GM12878 (cell line): ENCODE measurements at regions not wholly inside any gene's neighbourhood (a gene's known extent, or its start where the extent isn't known, plus 50 kb on each side); places are given as distances from the start of the nearest gene placed in this dataset.

Experiments used
- ATAC-seq: fragments of 200-7000 bp; cut with Tn5 transposase; 3 replicates; pipeline ENCODE4 v1.9.1; 2020; ENCODE audit warnings: mild to moderate bottlenecking, moderate library complexity
- BruUV-seq: library from RNA; stranded (reverse); fragments of 400-500 nt; replicated peaks from 2 replicates; lab custom pipeline; 2021; lab: Mats Ljungman, UMichigan
- CTCF ChIA-PET: fragments of 300-600 bp; sonication (Branson Sonifier 250); formaldehyde crosslinking; extraction: SDS; loops from one replicate; lab custom pipeline; 2021; ENCODE audit warnings: inconsistent platforms; lab: Yijun Ruan, JAX
- POLR2A ChIA-PET: fragments of 350-600 bp; formaldehyde crosslinking; extraction: SDS; loops from one replicate; lab custom pipeline; 2021; ENCODE audit warnings: inconsistent platforms; lab: Charles Lee
- RAD21 ChIA-PET: fragments of 300-600 bp; sonication (Branson Sonifier 250); formaldehyde crosslinking; loops from one replicate; lab custom pipeline; 2023; ENCODE audit warnings: antibody characterized with exemption; ENCODE audit not compliant: unreplicated experiment; lab: Charles Lee
- SMC1A ChIA-PET: fragments of 300-600 bp; sonication (Branson Sonifier 250); formaldehyde crosslinking; loops from one replicate; lab custom pipeline; 2023; ENCODE audit not compliant: unreplicated experiment, uncharacterized antibody; lab: Charles Lee
- DNase-seq: peaks from one replicate; pipeline ENCODE4 v3.0.0-alpha.2; 2011; ENCODE audit warnings: low read depth, low spot score
- FAIRE-seq: peaks from 3 replicates; lab custom pipeline; 2011; peaks lifted over from hg19 to GRCh38; lab: Jason Lieb, UNC
- H2AFZ ChIP-seq: 2 replicates; pipeline ENCODE4 v1.6.0; 2011; ENCODE audit warnings: low read depth, low read length, control low read depth; ENCODE audit not compliant: control insufficient read depth
- H3K27ac ChIP-seq: 2 replicates; pipeline ENCODE4 v1.5.1; 2011; ENCODE audit warnings: control low read depth; ENCODE audit not compliant: control insufficient read depth, insufficient read depth
- H3K27me3 ChIP-seq, 2 experiments: replicated peaks in 1 of 2; 2 replicates each; pipeline versions ENCODE4 v1.6.0 to v1.6.1; 2011; ENCODE audit warnings: low read length in 1 of 2; ENCODE audit not compliant: control insufficient read depth in 2 of 2, insufficient read depth in 2 of 2
- H3K36me3 ChIP-seq, 2 experiments: 2 replicates each; pipeline ENCODE4 v1.5.1; 2011; ENCODE audit warnings: low read length in 1 of 2; ENCODE audit not compliant: control insufficient read depth in 2 of 2, insufficient read depth in 2 of 2
- H3K4me1 ChIP-seq: 2 replicates; pipeline ENCODE4 v1.6.1; 2011; ENCODE audit warnings: mild to moderate bottlenecking, low read length, moderate library complexity, mixed read lengths; ENCODE audit not compliant: control insufficient read depth, insufficient read depth
- H3K4me2 ChIP-seq: 2 replicates; pipeline ENCODE4 v1.6.0; 2011; ENCODE audit warnings: control low read depth; ENCODE audit not compliant: control insufficient read depth, insufficient read depth
- H3K4me3 ChIP-seq: fragments of 200-600 bp; sonication (generic); 2 replicates; pipeline ENCODE4 v1.5.1; 2016
- H3K79me2 ChIP-seq: 2 replicates; pipeline ENCODE4 v1.6.0; 2011; ENCODE audit warnings: low read length; ENCODE audit not compliant: control insufficient read depth, insufficient read depth
- H3K9ac ChIP-seq: 2 replicates; pipeline ENCODE4 v1.8.0; 2011; ENCODE audit warnings: low read length, control low read depth, mixed read lengths; ENCODE audit not compliant: control insufficient read depth, insufficient read depth
- H3K9me3 ChIP-seq: replicated peaks from 3 replicates; pipeline ENCODE4 v1.5.1; 2011; ENCODE audit warnings: mild to moderate bottlenecking, low read length; ENCODE audit not compliant: control insufficient read depth, insufficient read depth
- H4K20me1 ChIP-seq: 2 replicates; pipeline ENCODE4 v1.6.0; 2011; ENCODE audit not compliant: control insufficient read depth, insufficient read depth
- EP300 ChIP-seq, 2 experiments: fragments of 150-350 bp in 1 of 2; IDR thresholded peaks; 2 replicates each; pipeline ENCODE4 v1.6.1; 2011 to 2012; ENCODE audit warnings: low read depth in 2 of 2, low read length in 2 of 2, borderline replicate concordance in 1 of 2, improper control_type of control experiment in 1 of 2, inconsistent platforms in 1 of 2; ENCODE audit not compliant: control insufficient read depth in 1 of 2
- FOS ChIP-seq: IDR thresholded peaks from 3 replicates; pipeline ENCODE4 v1.6.1; 2011; ENCODE audit warnings: borderline replicate concordance; ENCODE audit not compliant: insufficient read length; ENCODE audit errors: extremely low read depth
- HCFC1 ChIP-seq: fragments of 150-350 bp; IDR thresholded peaks from 2 replicates; pipeline ENCODE4 v1.6.1; 2014; ENCODE audit warnings: low read length
- NR2F1 ChIP-seq: fragments of 450-650 bp; conservative IDR thresholded peaks from 2 replicates; pipeline ENCODE4 v1.6.1; 2017; ENCODE audit warnings: mild to moderate bottlenecking
- SMARCA5 ChIP-seq: fragments of 450-650 bp; IDR thresholded peaks from 2 replicates; pipeline ENCODE4 v1.6.1; 2017; ENCODE audit warnings: mild to moderate bottlenecking
- TCF12 ChIP-seq: IDR thresholded peaks from 2 replicates; pipeline ENCODE4 v1.6.1; 2011; ENCODE audit warnings: low read depth, mild to moderate bottlenecking, low read length
- ZNF274 ChIP-seq: IDR thresholded peaks from one replicate; pipeline ENCODE4 v1.8.0; 2011; ENCODE audit not compliant: insufficient read length, insufficient read depth
- WGBS: methylation state at CpG from one replicate; pipeline ENCODE4 v1.1.6; 2016; ENCODE audit warnings: low lambda C conversion rate; ENCODE audit not compliant: insufficient replicate concordance, insufficient coverage; ENCODE audit errors: missing lambda C conversion rate; 5-methylcytosine and 5-hydroxymethylcytosine counted together
- in situ Hi-C: fragments of 300-500 bp; cut with MboI; formaldehyde crosslinking; loops from 9 replicates; pipeline ENCODE4 v1.14.3; 2018; ENCODE audit warnings: mixed read lengths
- intact Hi-C: fragments of 100-400 bp; cut with micrococcal nuclease; formaldehyde crosslinking; loops from one replicate; pipeline ENCODE4 v1.14.2; 2022; ENCODE audit not compliant: unreplicated experiment
- TF ChIP-seq, protein P1 (sequence below): fragments of 450-650 bp; conservative IDR thresholded peaks from 2 replicates; pipeline ENCODE4 v1.6.1; 2017; ENCODE audit warnings: mild to moderate bottlenecking, moderate library complexity
- TF ChIP-seq, protein P2 (sequence below): IDR thresholded peaks from 2 replicates; pipeline ENCODE4 v1.6.1; 2011; ENCODE audit warnings: borderline replicate concordance, low read depth, mild to moderate bottlenecking, moderate library complexity, low read length; ENCODE audit not compliant: insufficient read depth, poor library complexity, severe bottlenecking

DNA sequence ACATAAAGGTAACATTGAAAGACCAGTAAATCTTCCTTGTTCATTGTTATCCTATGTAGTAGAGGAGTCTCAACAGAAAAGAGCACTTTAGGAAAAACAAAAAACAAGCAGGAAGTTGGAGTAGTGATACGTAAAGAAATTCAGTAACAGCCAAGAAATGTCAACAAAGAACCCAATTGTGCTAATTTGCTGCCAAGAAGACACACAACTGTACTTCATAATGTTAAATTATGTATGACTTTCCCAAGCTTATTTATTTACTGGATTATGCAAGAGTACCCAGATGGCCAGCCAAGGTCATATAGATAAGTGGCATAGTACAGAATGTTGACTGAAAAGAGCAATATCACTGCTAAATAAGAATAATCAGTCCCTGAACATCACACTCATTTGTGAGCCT lies 264.7 kb upstream of the CCDC179 start:
- ChIA-PET RAD21 (no interaction called here), CTCF (interaction anchor here (1.4 kb wide), 1 partner anchor 11 kb away, joined by 8 read pairs; no protein-coding TSS in a partner anchor), SMC1A (interaction anchor here (0.9 kb wide), 1 partner anchor 100 kb away, joined by 3 read pairs; no protein-coding TSS in a partner anchor), POLR2A (no interaction called here)
- DNase-seq = no peak
- Histone ChIP-seq H3K4me1 (no peaks in the 10 kb centered on the region), H3K9ac (no peak overlapping the region), H2AFZ (no peak overlapping the region), H4K20me1 (no peaks in the 10 kb centered on the region), H3K27ac (no peak overlapping the region), H3K27me3 (no peaks in the 10 kb centered on the region), H3K36me3 (no peaks in the 10 kb centered on the region), H3K9me3 (no peaks in the 10 kb centered on the region), H3K4me2 (no peak overlapping the region), H3K79me2 (no peaks in the 10 kb centered on the region), H3K4me3 (no peak overlapping the region)
- ATAC-seq = no peak
- WGBS = 0% methylated on average over 1 of the region's 1 CpG
- no TSS peak for BruUV-seq
- in situ Hi-C loops = no loop called here
- FAIRE-seq = no peak
- TF ChIP-seq TCF12 (no peak), FOS (no peak), SMARCA5 (no peak), HCFC1 (no peak), ZNF274 (no peak), NR2F1 (no peak), EP300 (IDR thresholded peaks at IDR 0.05; ENCODE audit: borderline replicate concordance in 1 of 2, control insufficient read depth in 1 of 2, low read depth in 2 of 2, low read length in 2 of 2) (no peak)
- TF ChIP-seq, protein P1, sequence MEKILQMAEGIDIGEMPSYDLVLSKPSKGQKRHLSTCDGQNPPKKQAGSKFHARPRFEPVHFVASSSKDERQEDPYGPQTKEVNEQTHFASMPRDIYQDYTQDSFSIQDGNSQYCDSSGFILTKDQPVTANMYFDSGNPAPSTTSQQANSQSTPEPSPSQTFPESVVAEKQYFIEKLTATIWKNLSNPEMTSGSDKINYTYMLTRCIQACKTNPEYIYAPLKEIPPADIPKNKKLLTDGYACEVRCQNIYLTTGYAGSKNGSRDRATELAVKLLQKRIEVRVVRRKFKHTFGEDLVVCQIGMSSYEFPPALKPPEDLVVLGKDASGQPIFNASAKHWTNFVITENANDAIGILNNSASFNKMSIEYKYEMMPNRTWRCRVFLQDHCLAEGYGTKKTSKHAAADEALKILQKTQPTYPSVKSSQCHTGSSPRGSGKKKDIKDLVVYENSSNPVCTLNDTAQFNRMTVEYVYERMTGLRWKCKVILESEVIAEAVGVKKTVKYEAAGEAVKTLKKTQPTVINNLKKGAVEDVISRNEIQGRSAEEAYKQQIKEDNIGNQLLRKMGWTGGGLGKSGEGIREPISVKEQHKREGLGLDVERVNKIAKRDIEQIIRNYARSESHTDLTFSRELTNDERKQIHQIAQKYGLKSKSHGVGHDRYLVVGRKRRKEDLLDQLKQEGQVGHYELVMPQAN = no peak
- TF ChIP-seq, protein P2, sequence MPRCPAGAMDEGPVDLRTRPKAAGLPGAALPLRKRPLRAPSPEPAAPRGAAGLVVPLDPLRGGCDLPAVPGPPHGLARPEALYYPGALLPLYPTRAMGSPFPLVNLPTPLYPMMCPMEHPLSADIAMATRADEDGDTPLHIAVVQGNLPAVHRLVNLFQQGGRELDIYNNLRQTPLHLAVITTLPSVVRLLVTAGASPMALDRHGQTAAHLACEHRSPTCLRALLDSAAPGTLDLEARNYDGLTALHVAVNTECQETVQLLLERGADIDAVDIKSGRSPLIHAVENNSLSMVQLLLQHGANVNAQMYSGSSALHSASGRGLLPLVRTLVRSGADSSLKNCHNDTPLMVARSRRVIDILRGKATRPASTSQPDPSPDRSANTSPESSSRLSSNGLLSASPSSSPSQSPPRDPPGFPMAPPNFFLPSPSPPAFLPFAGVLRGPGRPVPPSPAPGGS = no peak
- intact Hi-C loops = no loop called here
